Calu3 (cell line): ENCODE measurements at regions not wholly inside any gene's neighbourhood (a gene's known extent, or its start where the extent isn't known, plus 50 kb on each side); places are given as distances from the start of the nearest gene placed in this dataset.

ENCODE experiments used
- BruUV-seq: library from RNA; stranded (reverse); fragments of 400-500 nt; replicated peaks from 2 replicates; lab custom pipeline; 2021; lab: Mats Ljungman, UMichigan
- CTCF ChIA-PET: fragments of 300-600 bp; sonication (Branson Sonifier 250); formaldehyde crosslinking; loops from one replicate; lab custom pipeline; 2022; ENCODE audit warnings: antibody characterized with exemption; lab: Charles Lee
- DNase-seq: peaks from one replicate; pipeline ENCODE4 v3.0.0; 2022
- H3K27ac Mint-ChIP-seq: one replicate; pipeline ENCODE4 v1.8.0; 2022; ENCODE audit warnings: mixed read lengths; ENCODE audit not compliant: unreplicated experiment
- H3K27me3 Mint-ChIP-seq: one replicate; pipeline ENCODE4 v1.8.0; 2022; ENCODE audit warnings: mixed read lengths; ENCODE audit not compliant: unreplicated experiment
- H3K36me3 Mint-ChIP-seq: one replicate; pipeline ENCODE4 v1.8.0; 2022; ENCODE audit warnings: mild to moderate bottlenecking, moderate library complexity, mixed read lengths; ENCODE audit not compliant: insufficient read depth, unreplicated experiment
- H3K4me1 Mint-ChIP-seq: one replicate; pipeline ENCODE4 v1.8.0; 2022; ENCODE audit warnings: mild to moderate bottlenecking, low read depth, mixed read lengths; ENCODE audit not compliant: unreplicated experiment
- H3K4me3 Mint-ChIP-seq: one replicate; pipeline ENCODE4 v1.8.0; 2022; ENCODE audit warnings: mild to moderate bottlenecking, low read depth, moderate library complexity, mixed read lengths; ENCODE audit not compliant: unreplicated experiment
- H3K9me3 Mint-ChIP-seq: one replicate; pipeline ENCODE4 v1.8.0; 2022; ENCODE audit warnings: low read depth, mixed read lengths; ENCODE audit not compliant: unreplicated experiment
- CTCF ChIP-seq: fragments of 200-600 bp; IDR thresholded peaks from one replicate; pipeline ENCODE4 v1.8.0; 2022; ENCODE audit warnings: antibody characterized with exemption; ENCODE audit not compliant: unreplicated experiment
- intact Hi-C: fragments of 100-400 bp; cut with micrococcal nuclease; formaldehyde crosslinking; loops from one replicate; pipeline ENCODE4 v1.10.0; 2022; ENCODE audit not compliant: unreplicated experiment

DNA sequence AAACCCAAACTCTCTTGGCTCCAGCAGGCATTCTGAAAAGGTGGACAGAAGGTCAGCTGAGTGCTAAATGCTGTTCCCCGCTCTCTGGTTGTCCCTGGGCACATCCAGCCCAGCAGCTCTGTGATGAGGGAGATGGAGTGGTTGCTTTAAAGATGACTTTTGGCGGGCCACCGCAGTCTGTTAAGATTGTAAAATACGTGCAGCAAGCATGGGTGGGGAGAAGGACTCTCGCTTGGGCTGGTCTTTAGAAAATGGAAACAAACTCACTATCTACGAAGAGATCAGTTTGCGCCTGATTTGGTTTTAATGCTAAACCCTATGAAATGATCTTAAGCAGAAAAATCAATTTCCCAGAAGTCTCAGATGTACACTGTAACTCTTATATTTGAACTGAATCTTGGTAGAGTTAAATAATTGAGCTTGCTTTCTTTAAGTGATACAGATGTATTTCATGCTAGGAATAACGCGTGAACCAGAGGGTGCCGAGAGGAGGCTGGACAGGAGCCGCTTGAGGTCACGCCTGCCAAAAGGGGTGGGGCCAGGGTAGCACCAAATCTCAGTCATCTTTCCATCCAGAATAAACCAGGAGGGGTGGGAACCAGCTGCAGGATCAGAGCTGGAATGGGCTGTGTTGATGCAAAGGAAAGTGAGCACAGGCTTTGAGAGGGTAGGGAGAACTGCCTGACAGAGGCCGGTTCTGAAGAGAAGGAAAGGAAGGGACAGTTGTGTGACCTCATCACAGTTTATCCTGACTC lies 170.2 kb upstream of the MKI67 start:
- Mint-ChIP-seq H3K9me3 (peaks cover 4% of the 10 kb centered on the region), H3K4me1 (no peaks in the 10 kb centered on the region), H3K4me3 (no peak overlapping the region), H3K27ac (no peak overlapping the region), H3K36me3 (no peaks in the 10 kb centered on the region), H3K27me3 (no peaks in the 10 kb centered on the region)
- no peak for DNase-seq
- BruUV-seq = no TSS peak
- CTCF ChIA-PET = no interaction called here
- intact Hi-C loops = no loop called here
- TF ChIP-seq CTCF = no peak

DNA sequence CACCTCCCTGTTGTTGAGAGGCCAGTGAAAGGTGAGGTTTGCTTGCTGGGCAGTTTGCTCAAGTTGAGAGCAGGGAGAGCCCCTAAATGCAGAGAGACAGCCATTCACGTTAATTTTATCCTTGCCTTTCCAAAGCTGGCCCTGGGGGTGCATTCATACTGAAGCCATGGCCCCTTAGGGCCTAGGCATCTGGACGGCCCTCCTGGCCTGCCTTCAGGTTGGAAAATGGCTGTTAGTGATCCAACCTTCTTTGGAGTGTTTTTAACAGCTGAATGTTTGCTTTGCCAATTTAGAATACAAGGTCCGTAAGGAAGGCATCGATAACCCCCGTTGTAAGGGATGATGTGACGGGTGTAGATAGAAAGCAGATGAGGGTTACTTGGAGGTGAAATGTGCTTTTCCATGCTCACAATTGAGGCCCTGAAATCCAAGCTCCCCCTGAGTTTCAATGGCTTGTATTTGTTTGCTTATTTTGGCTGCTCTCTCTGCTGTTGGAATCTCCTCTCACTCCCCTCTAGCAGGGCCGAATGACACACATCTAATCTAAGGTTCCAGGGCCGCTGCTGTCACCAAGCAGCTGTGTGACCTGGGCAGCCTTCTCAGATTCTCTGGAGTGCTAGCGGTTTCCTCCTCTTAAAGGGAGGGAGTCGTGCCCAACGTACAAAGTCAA lies 171.6 kb upstream of the MKI67 start:
- no peaks in the 10 kb centered on the region for H3K4me1 Mint-ChIP-seq
- no peaks in the 10 kb centered on the region for H3K36me3 Mint-ChIP-seq
- intact Hi-C loops = no loop called here
- TF ChIP-seq CTCF = no peak
- no peak for DNase-seq
- no TSS peak for BruUV-seq
- H3K4me3 Mint-ChIP-seq = no peak overlapping the region
- CTCF ChIA-PET = no interaction called here
- peaks cover 4% of the 10 kb centered on the region for H3K9me3 Mint-ChIP-seq
- no peaks in the 10 kb centered on the region for H3K27me3 Mint-ChIP-seq
- H3K27ac Mint-ChIP-seq = no peak overlapping the region

GRCh38 chr10:128298587-128298986 lies 172.4 kb upstream of the MKI67 start:
- no peak for TF ChIP-seq CTCF
- H3K4me1 Mint-ChIP-seq = no peaks in the 10 kb centered on the region
- H3K4me3 Mint-ChIP-seq = no peak overlapping the region
- intact Hi-C loops = no loop called here
- no peak overlapping the region for H3K27ac Mint-ChIP-seq
- no TSS peak for BruUV-seq
- H3K36me3 Mint-ChIP-seq = no peaks in the 10 kb centered on the region
- CTCF ChIA-PET = no interaction called here
- no peak for DNase-seq
- H3K9me3 Mint-ChIP-seq = peaks cover 4% of the 10 kb centered on the region
- no peaks in the 10 kb centered on the region for H3K27me3 Mint-ChIP-seq

DNA sequence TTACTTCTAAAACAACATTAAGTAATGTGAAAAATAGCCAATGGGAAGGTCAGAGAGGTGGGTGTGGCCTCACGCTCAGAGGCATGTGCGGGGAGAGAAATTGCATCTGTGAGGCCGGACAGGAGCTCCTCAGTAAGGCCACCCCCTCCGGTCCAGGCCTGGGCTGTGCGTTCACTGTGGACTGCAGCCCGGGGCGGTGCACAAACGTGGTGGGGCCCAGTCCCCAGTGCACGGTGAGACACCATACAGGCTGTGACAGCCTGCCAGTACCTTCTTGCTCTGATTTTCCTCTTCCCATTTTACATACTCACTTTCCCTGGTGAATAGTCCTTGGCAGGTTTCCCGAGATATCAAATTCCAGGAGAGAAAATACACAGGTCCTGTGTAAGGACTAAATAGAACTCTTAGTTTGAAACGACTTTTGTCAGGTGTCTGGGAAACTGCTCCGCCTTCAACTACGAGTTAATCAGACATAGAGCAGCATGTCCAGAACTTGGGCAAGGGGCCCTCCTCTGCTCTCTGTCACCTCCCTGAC lies 174.1 kb upstream of the MKI67 start:
- Mint-ChIP-seq H3K4me3 (no peak overlapping the region), H3K27ac (no peak overlapping the region), H3K9me3 (peaks cover 10% of the 10 kb centered on the region), H3K4me1 (no peaks in the 10 kb centered on the region), H3K36me3 (no peaks in the 10 kb centered on the region), H3K27me3 (no peaks in the 10 kb centered on the region)
- CTCF ChIA-PET = no interaction called here
- no TSS peak for BruUV-seq
- intact Hi-C loops = no loop called here
- DNase-seq = no peak
- no peak for TF ChIP-seq CTCF
